Vagina (tissue), 2 donors: ENCODE measurements at regions not wholly inside any gene's neighbourhood (a gene's known extent, or its start where the extent isn't known, plus 50 kb on each side); places are given as distances from the start of the nearest gene placed in this dataset.

Experiments
- DNase-seq, 2 donors: peaks; one replicate each; pipeline ENCODE4 v3.0.0-alpha.2; 2017; ENCODE audit errors: extremely low spot score in 2 of 2
- H3K27ac ChIP-seq: fragments of 200-600 bp; sonication (generic); one replicate; pipeline ENCODE4 v1.5.1; 2019
- H3K27me3 ChIP-seq: fragments of 200-600 bp; sonication (generic); one replicate; pipeline ENCODE4 v1.5.1; 2019
- H3K36me3 ChIP-seq, 2 donors: fragments of 200-600 bp; sonication (generic); one replicate each; pipeline ENCODE4 v1.5.1; 2017 to 2019
- H3K4me1 ChIP-seq: fragments of 200-600 bp; sonication (generic); one replicate; pipeline ENCODE4 v1.5.1; 2019
- H3K4me3 ChIP-seq, 2 donors: fragments of 200-600 bp; sonication (generic); 1 replicate in 1 of 2; 2 replicates in 1 of 2; pipeline ENCODE4 v1.5.1; 2016 to 2019
- H3K9me3 ChIP-seq: fragments of 200-600 bp; sonication (generic); one replicate; pipeline ENCODE4 v1.5.1; 2019
- POLR2A ChIP-seq, 2 donors: fragments of 450-650 bp; IDR thresholded peaks; one replicate each; pipeline ENCODE4 v1.6.1; 2017; ENCODE audit warnings: antibody characterized with exemption in 2 of 2, mild to moderate bottlenecking in 2 of 2, moderate library complexity in 2 of 2
- POLR2AphosphoS5 ChIP-seq, 2 donors: sonication (generic); formaldehyde crosslinking; IDR thresholded peaks; one replicate each; pipeline ENCODE4 v1.9.0; 2017; ENCODE audit warnings: antibody characterized with exemption in 2 of 2, mild to moderate bottlenecking in 2 of 2, low read depth in 1 of 2; ENCODE audit not compliant: insufficient read depth in 1 of 2
- intact Hi-C: fragments of 100-400 bp; cut with DNase I; formaldehyde crosslinking; loops from one replicate; pipeline ENCODE4 v1.15.1; 2023
- TF ChIP-seq, protein P1 (sequence below), 3 experiments: fragments of 450-650 bp in 2 of 3; fragments of 200-600 bp in 1 of 3; sonication (generic) in 1 of 3; IDR thresholded peaks; one replicate each; pipeline ENCODE4 v1.5.1; 2017 to 2019; ENCODE audit warnings: antibody characterized with exemption in 3 of 3, mild to moderate bottlenecking in 2 of 3, moderate library complexity in 2 of 3

- Histone ChIP-seq H3K27me3 (no peaks in the 10 kb centered on the region), H3K4me3 (no peak overlapping the region), H3K9me3 (no peaks in the 10 kb centered on the region), H3K27ac (no peak overlapping the region), H3K4me1 (no peaks in the 10 kb centered on the region), H3K36me3 (no peaks in the 10 kb centered on the region)
- DNase-seq, result no peak
- intact Hi-C loops, result no loop called here
- TF ChIP-seq, protein P1, sequence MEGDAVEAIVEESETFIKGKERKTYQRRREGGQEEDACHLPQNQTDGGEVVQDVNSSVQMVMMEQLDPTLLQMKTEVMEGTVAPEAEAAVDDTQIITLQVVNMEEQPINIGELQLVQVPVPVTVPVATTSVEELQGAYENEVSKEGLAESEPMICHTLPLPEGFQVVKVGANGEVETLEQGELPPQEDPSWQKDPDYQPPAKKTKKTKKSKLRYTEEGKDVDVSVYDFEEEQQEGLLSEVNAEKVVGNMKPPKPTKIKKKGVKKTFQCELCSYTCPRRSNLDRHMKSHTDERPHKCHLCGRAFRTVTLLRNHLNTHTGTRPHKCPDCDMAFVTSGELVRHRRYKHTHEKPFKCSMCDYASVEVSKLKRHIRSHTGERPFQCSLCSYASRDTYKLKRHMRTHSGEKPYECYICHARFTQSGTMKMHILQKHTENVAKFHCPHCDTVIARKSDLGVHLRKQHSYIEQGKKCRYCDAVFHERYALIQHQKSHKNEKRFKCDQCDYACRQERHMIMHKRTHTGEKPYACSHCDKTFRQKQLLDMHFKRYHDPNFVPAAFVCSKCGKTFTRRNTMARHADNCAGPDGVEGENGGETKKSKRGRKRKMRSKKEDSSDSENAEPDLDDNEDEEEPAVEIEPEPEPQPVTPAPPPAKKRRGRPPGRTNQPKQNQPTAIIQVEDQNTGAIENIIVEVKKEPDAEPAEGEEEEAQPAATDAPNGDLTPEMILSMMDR (IDR thresholded peaks at IDR 0.05), result no peak
- TF ChIP-seq POLR2AphosphoS5 (IDR thresholded peaks at IDR 0.05; ENCODE audit: insufficient read depth in 1 of 2, low read depth in 1 of 2), result no peak
- no peak for TF ChIP-seq POLR2A (IDR thresholded peaks at IDR 0.05)
These were observed 2371.7 kb upstream of the C9orf72 start for GRCh38 chr9:29945012-29945411.

- H3K36me3 ChIP-seq, result no peaks in the 10 kb centered on the region
- H3K9me3 ChIP-seq, result no peaks in the 10 kb centered on the region
- no peak overlapping the region for H3K27ac ChIP-seq
- no peaks in the 10 kb centered on the region for H3K27me3 ChIP-seq
- DNase-seq, result no peak
- no peak overlapping the region for H3K4me3 ChIP-seq
- H3K4me1 ChIP-seq, result no peaks in the 10 kb centered on the region
- intact Hi-C loops, result no loop called here
- TF ChIP-seq POLR2AphosphoS5 (IDR thresholded peaks at IDR 0.05; ENCODE audit: insufficient read depth in 1 of 2, low read depth in 1 of 2), result no peak
- TF ChIP-seq, protein P1 (IDR thresholded peaks at IDR 0.05), result no peak
- no peak for TF ChIP-seq POLR2A (IDR thresholded peaks at IDR 0.05)
These were observed 2385.2 kb upstream of the C9orf72 start for GRCh38 chr9:29958469-29958868.

DNA sequence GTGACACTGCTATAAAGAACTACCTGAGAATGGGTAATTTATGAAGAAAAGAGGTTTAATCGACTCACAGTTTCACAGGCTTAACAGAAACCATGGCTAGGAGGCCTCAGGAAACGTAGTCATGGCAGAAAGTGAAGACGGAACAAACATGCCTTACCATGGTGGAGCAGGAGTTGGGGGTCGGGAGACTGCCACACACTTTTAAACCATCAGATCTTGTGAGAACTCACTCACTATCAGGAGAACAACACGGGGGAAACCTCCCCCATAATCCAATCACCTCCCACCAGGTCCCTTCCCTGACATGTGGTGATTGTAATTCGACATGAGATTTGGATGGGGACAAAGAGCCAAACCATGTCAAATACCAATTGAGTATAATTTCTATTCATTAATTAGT, 2392.6 kb upstream of the C9orf72 start:
- Histone ChIP-seq H3K27me3 (no peaks in the 10 kb centered on the region), H3K27ac (no peak overlapping the region), H3K36me3 (no peaks in the 10 kb centered on the region), H3K4me3 (no peak overlapping the region), H3K9me3 (no peaks in the 10 kb centered on the region), H3K4me1 (no peaks in the 10 kb centered on the region)
- intact Hi-C loops, result no loop called here
- no peak for DNase-seq
- TF ChIP-seq POLR2A (IDR thresholded peaks at IDR 0.05) (no peak), POLR2AphosphoS5 (IDR thresholded peaks at IDR 0.05; ENCODE audit: insufficient read depth in 1 of 2, low read depth in 1 of 2) (no peak)
- TF ChIP-seq, protein P1 (IDR thresholded peaks at IDR 0.05), result no peak

- no peak overlapping the region for H3K27ac ChIP-seq
- H3K9me3 ChIP-seq, result no peaks in the 10 kb centered on the region
- TF ChIP-seq POLR2AphosphoS5 (IDR thresholded peaks at IDR 0.05; ENCODE audit: insufficient read depth in 1 of 2, low read depth in 1 of 2), result no peak
- TF ChIP-seq POLR2A (IDR thresholded peaks at IDR 0.05), result no peak
- TF ChIP-seq, protein P1 (IDR thresholded peaks at IDR 0.05), result no peak
- H3K36me3 ChIP-seq, result no peaks in the 10 kb centered on the region
- intact Hi-C loops, result no loop called here
- H3K4me1 ChIP-seq, result no peaks in the 10 kb centered on the region
- DNase-seq, result no peak
- no peak overlapping the region for H3K4me3 ChIP-seq
- no peaks in the 10 kb centered on the region for H3K27me3 ChIP-seq
These were observed 2393.0 kb upstream of the C9orf72 start for GRCh38 chr9:29966247-29966646.

GRCh38 chr9:29968831-29969230, 2395.6 kb upstream of the C9orf72 start:
- Histone ChIP-seq H3K36me3 (no peaks in the 10 kb centered on the region), H3K27me3 (no peaks in the 10 kb centered on the region), H3K27ac (no peak overlapping the region), H3K9me3 (no peaks in the 10 kb centered on the region), H3K4me3 (no peak overlapping the region), H3K4me1 (no peaks in the 10 kb centered on the region)
- no peak for DNase-seq
- intact Hi-C loops, result no loop called here
- TF ChIP-seq POLR2AphosphoS5 (IDR thresholded peaks at IDR 0.05; ENCODE audit: insufficient read depth in 1 of 2, low read depth in 1 of 2), result no peak
- no peak for TF ChIP-seq POLR2A (IDR thresholded peaks at IDR 0.05)
